ENCODE measurements at regions not wholly inside any gene's neighbourhood (a gene's known extent, or its start where the extent isn't known, plus 50 kb on each side); places are given as distances from the start of the nearest gene placed in this dataset.

DNA sequence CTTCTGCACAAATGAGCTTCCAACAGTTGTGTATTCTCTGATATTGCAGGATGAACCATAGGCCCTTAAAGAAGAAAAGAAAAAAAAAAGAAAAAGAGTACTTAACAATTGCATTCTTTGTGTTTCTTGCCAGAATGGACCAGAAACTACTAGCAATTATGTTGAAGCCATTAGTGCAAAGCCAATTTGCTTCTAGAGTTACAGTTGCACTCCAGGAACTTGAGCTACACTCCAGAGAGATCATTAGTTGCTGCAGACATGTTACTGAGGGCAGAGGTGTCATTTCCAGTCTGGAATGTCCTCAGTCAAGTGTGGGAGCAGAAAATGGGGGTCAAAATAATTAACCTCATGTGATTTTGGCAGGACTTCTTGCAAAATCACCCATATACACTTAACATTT is 85.6 kb upstream of the CCL2 start:
- intact Hi-C loops (cut with DNase I, micrococcal nuclease), result no loop called here
- DNase-seq, result no peak
- no peak for ATAC-seq

DNA sequence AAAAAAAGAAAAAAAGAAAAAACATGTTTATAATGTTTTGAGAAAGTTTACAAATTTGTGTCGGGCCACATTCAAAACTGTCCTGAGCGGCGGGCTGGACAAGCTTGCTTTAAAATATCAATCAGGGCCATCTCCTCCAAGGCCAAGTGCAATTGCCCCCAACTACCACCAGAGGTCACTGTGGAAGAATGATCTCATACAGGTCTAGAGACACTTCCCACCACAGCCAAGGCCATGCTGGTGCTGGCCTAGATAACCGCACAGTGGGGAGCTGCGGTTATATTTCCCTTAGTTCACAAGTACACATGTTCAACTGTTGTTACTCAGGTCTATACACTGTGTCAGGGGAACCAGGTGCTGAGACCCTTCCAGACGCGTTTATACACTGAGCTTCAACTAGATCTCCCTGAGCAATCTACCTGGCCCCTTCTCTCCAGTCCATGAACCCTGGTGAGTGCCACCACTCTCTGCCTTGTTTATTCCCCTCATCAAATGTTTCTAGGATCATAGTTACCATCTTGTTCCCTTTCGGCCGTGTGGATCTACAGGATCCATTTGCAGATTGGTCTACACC is 83.8 kb upstream of the CCL2 start:
- ATAC-seq (peak; percentile 56), DNase-seq (peak in 1 of 2 donors; percentile 48)
- intact Hi-C loops (cut with DNase I, micrococcal nuclease), result no loop called here

DNA sequence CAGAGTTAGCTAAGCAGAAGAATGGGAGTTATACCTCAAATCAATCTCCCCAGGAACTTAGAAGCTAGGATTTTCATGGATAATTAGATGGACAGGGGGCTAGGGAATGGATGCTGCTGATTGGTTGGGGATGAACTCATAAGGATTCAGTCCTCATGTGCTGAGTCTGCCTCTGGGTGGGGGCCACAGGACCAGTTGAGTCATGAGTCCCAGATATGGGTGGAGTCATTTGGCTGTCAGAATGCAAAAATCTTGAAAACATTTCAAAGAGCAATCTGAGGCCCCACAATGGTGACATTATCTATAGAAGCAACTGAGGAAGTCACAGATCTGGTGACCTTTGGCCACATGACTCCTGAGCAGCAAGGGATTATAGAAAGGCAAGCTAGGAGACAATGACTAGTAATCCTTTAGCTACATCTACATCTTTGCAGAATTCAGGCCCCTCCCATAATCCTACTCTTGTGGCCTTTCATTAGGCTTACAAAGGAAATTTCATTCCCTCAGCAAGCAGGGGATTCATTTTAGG is 82.6 kb upstream of the CCL2 start:
- DNase-seq, result no peak
- ATAC-seq, result no peak
- intact Hi-C loops (cut with DNase I, micrococcal nuclease), result no loop called here

DNA sequence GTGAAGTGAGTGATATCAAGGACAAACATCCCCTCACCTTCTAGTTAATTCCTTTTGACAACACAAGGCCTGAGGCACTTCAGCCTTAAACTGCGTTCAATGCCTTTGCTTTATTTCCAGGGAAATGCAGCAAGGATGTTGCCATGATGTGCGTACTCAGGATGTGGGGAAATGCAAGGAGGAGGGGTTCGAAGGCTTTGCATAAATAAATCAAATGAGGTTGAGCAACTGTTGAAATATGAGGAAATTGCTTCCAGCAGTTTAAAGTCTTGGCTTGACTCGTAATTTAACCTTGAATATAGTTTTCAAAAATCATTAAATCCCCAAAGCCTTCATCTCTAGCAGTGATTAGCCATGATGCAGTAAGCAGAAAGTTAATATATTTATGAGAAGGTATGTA is 81.8 kb upstream of the CCL2 start:
- ATAC-seq (no peak), DNase-seq (no peak)
- intact Hi-C loops (cut with DNase I, micrococcal nuclease), result no loop called here

DNA sequence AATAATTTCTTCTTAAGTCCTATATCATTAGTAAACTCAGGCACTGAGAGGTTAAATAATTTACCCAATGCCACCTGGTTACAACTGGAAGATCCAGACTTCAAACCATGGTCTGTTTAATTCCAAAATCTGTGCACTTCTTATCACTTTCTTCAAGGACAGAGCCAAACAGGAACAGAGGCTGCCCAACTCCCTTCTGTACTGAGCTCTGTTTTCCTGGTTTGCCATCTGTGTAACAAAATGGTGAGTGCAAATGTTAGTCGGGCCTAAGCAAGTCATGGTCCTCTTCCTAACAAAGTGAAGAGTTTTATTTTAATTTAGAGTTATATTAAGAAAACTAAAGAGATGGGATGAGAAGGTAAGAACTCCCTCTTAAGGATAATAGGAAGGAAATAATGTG is 80.6 kb upstream of the CCL2 start:
- no peak for ATAC-seq
- intact Hi-C loops (cut with DNase I, micrococcal nuclease), result no loop called here
- no peak for DNase-seq

DNA sequence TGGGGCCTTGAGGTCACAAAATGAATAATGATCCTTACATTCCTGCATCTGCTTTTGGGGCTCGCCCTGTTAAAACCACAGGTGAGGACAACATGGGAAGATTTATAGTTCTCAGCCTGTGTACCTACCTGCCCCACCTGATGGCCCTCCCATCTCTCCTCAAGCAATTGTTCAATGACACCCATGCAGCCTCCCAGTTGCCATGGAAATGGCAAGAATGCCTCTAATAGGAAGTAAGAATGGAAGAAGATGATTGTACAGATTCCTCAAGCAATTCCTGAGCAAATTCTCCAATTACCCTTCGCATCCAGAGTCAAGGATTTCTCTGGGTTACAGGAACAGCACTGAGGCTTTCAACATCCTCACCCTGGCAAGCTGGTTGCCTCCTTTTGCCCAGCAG is 78.6 kb upstream of the CCL2 start:
- ATAC-seq (no peak), DNase-seq (no peak)
- intact Hi-C loops (cut with DNase I, micrococcal nuclease), result no loop called here

DNA sequence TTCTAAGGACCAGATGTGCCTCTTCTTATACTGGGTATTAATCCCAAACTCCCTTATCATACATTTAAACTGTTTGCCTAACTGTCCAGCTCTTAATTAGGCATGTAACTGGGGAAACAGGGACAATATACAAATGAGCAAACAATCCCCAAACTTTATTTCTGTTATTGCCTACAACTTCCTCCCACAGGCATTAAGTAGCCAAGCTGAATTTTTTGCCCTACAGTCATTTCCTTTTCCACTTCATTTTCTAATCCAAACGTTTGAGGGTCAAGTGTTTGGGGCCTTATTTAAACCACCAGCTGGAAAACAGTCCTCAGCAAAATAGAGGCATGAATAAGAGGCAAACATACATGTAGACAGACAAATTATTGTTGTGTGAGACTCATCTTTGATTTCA is 77.4 kb upstream of the CCL2 start:
- ATAC-seq, result no peak
- DNase-seq, result no peak
- intact Hi-C loops (cut with DNase I, micrococcal nuclease), result no loop called here

DNA sequence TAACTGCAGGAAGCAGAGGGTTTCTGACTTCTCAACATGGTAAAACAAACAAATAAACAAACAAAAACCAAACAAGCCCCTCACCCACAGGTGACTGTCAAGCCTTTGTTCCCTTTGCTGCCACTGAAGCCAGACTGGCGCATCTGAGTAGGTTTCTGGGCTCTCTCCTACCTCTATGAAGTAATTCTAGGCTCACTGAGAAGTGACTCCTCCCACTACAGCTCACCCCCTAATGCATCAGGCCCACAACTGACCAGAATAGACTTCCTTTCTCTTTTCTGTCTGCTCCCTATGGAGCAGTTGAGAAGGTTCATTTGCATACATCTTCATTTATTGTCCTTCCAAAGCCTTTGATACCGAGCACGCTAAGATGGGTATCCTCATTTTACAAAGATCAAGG is 77.0 kb upstream of the CCL2 start:
- DNase-seq, result no peak
- no peak for ATAC-seq
- intact Hi-C loops (cut with DNase I, micrococcal nuclease), result no loop called here

DNA sequence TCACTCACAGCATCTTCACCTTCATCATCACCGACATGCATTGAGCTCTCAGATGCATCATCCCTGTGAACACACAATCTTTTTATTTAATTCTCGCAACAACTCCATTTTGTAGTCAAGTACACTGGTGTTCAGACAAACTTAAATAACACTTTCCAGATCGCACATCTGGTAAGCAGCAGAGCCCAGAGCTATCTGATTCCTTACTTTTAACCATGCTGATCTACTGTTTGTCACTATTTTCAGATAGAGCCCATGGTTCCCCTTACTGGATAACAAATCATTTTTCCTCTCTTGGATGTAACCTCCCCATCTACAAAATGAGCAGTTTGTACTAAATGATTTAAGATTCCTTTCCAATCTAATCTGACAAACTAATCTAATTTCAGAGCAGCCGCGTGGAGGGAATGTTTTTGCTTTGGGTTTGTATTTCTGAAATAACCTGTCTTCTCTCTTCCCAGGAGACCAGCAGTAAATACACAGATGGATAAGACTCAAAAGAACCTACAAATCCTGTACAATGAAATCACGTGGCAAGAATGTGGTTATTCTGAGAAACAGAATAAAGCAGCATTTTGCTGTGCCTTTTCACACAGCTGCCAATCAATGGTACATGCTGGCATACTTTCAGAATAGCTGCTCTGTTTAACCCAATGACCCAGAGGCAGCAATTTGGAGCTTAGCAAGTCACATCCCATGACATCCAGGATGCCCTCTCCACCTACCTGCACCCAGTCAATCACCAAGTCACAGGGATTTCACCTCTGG is 72.9 kb upstream of the CCL2 start:
- intact Hi-C loops (cut with DNase I, micrococcal nuclease), result no loop called here
- no peak for ATAC-seq
- DNase-seq, result no peak

DNA sequence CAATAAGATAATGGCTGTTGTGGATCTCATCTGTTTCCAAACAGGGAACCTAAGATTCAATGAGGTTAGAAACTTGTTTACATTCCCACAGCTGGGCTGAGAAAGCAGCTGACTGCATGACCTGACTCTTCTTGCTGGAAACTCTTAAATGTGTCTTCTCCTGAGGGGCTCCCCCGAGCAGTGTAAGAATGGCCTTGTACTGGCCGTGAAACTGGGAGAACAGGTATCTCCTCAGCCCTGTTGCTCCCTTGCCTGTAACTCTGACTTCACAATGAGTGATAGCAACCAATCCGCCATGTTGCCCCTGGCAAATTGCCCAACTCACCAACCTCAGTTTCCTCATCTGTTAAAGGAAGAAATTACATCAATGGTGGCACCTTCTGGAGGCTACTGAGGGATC is 59.1 kb upstream of the CCL2 start:
- intact Hi-C loops (cut with DNase I, micrococcal nuclease), result no loop called here
- ATAC-seq (no peak), DNase-seq (no peak)

DNA sequence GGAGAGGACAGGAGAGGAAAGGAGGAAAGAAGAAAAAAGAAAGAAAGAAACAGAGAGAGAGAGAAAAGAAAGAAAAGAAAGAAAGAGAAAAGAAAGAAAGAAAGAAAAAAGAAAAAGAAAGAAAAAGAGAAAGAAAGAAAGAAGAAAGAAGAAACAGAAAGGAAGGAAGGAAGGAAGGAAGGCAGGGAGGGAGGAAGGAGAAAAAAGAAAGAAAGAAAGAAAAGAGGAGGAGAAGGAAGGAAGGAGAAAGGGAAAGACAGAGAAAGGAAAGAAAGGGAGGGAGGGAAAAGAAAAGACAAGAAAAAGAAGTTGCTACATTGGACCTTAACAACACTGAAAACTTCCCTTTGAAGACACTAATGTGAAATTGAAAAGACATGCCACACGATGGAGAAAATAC is 56.6 kb upstream of the CCL2 start:
- DNase-seq, result no peak
- intact Hi-C loops (cut with DNase I, micrococcal nuclease), result no loop called here
- no peak for ATAC-seq

DNA sequence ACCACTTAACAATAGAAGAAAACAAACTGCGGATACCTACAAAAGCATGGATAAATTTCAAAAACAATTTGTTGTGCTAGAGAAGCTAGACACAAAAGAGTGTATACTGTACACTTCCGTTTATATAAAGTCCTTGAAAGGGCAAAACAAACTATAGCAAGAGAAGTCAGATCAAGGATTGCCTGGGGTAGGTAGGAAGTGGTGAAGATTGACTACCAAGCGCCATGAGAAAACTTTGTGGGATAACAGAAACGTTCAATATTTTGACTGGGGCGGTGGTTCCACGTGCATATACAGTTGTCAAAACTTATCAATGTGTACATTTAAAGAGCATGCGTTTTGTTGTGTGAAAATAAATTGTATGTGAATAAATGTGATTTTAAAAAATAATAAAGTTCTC is 55.6 kb upstream of the CCL2 start:
- DNase-seq, result no peak
- intact Hi-C loops (cut with DNase I, micrococcal nuclease), result no loop called here

DNA sequence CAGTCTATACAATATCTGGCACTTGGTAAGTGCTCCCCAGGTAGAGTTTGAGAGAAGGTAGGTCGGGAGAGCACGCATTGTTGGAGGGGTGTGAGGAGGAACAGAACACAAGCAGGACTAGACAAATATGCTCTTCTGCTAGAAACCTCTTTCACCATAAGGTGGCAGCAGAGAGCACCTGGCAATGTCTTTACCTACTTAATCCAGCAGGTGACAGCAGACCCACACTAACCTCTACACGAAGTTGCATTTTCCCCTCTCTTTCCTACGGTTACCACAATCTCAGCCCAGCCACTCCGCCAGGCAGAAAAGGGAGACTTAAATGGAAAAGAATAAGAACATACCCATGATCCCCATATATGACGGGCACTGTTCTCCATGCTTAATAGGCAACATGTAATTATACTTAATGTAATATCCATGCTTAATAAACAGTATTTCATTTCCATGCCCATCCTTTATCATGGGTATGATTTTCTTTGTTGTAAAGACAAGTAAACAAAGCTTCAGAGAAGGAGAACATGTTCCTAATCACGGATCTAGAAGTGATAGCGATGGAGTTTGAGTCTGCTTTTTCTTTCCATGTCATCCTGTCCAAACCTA is 55.1 kb upstream of the CCL2 start:
- ATAC-seq, result peak; percentile 88
- DNase-seq, result peak; percentile 54 to 66
- intact Hi-C loops (cut with DNase I, micrococcal nuclease), result loop anchor here (2.0 to 10.0 kb wide), 2 partner anchors 161 to 165 kb away; partner anchors contain the start of gene CCL1 (in 1 of the 2)

More for the DNA sequence above, 55.6 kb upstream of the CCL2 start:
- no peak for ATAC-seq

DNA sequence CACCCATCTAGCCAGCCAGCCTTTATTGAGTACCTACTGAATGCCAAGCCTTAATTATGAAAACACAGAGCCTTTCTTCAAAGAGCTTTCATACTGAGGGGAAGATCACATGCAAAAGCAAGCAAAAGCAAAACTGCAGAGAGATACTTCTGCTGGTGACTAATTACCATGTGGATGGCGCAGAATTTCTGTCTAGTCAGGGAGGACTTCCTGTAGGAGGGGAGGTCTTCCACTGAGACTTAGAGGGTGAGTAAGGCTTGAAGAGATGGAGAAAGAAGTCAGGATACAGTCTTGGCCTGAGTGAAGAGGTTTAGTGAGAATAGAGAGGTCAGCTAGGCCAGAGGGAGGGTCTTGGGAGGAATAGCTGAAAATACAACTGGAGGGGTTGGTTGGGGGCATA is 53.9 kb upstream of the CCL2 start:
- DNase-seq, result no peak
- no peak for ATAC-seq
- intact Hi-C loops (cut with DNase I, micrococcal nuclease), result loop anchor here (2.0 to 10.0 kb wide), 2 partner anchors 160 to 164 kb away; partner anchors contain the start of gene CCL1 (in 1 of the 2)

DNA sequence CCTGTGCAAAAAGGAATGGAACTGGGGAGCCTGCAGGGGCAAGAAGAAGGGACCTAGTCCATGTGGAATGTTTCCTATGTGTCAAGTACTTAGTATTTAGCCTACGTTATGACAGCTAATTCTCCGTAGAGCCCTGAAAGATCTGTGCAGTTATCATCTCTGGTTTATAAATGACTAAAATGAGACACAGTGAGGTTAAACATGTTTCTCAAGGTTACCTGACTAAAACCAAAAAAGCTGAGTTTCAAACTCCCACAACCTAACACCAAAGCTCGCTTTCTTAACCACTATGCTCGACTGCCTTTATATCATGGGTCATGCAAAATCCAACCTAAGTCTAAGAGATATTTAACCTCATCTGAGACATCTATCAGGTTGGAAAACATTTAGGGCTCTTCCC is 53.3 kb upstream of the CCL2 start:
- intact Hi-C loops (cut with DNase I, micrococcal nuclease), result loop anchor here (2.0 to 10.0 kb wide), 2 partner anchors 159 to 163 kb away; partner anchors contain the start of gene CCL1 (in 1 of the 2)
- no peak for DNase-seq
- no peak for ATAC-seq

DNA sequence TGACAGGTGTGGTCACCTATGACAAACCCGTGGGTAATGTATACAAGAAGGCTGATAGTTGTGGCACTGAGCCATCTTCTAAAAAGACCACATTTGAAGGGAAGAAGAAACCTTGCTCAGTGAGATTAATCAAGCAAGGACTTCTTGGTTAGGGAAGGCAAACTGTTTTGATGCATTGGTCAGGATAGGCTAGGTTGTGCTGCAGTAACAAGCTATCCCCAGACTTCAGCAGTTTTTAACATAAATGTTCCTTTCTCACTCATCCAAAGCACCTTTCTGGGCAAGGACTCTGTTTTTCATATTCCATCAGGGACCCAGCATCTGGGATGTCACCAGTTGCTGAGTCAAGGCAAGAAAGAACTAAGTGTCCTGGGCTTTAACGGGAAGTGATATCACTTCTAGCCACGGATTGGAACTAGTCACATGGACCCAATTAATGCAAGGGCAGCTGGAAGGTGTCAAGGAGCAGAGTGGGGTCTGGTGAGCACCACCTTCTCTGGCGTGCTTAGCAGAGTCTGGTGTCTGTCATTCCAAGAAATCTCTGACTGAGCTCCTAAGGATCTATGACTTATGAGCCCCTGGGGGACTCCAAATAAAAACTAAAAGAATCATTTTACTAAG is 52.0 kb upstream of the CCL2 start:
- DNase-seq (no peak), ATAC-seq (no peak)
- intact Hi-C loops (cut with DNase I, micrococcal nuclease), result loop anchor here in 1 of 2 donors (10.0 kb wide), 1 partner anchor 162 kb away; the partner anchor contains the start of gene CCL1

DNA sequence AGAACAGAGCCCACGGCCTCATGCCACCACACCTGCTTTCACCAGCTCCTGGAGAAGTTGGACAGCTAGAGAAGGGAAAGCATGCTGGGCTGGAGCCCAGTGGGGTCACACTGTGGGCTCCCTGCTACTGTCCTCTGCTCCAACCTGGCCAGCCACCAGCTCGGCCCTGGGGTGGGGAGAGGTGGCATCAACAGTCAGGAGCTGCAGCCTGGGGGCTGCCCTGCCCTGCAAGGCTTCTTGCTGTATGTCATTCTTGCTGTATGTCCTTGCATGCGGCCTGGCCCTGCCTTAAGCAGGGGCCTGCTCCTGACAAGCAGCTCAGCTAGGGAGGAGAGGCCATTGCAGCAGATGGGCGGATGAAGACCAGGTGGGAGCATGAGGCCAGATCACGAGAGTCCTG is 50.7 kb upstream of the CCL2 start:
- intact Hi-C loops (cut with DNase I, micrococcal nuclease), result loop anchor here in 1 of 2 donors (10.0 kb wide), 1 partner anchor 160 kb away; the partner anchor contains the start of gene CCL1
- no peak for ATAC-seq
- DNase-seq, result no peak
